ENCODE measurements at regions not wholly inside any gene's neighbourhood (a gene's known extent, or its start where the extent isn't known, plus 50 kb on each side); places are given as distances from the start of the nearest gene placed in this dataset.

DNA sequence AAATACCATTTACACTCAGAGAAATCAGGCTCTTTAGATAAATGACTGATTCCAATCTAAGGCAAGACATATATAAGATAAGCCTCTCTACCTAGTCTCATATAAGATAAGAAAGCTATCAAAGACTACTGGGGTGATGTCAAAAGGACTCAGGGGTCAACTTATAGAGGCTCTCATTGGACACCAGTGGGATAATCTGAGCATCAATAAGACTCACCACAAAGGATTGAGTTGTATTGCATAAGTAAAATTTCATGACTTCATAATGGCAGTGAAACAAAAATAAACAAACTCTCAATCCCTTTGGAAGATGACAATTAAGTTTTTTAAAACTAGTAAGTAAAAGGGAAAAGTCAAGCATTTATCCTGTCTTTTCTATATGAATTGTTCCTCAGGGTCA is 317.8 kb downstream of the SHQ1 start:
- Histone ChIP-seq H3K4me1 (ENCODE audit: control insufficient read depth in 1 of 2, insufficient read depth in 2 of 2, low read depth in 1 of 2, low read length in 1 of 2) (no peaks in the 10 kb centered on the region), H3K9me2 (no peaks in the 10 kb centered on the region), H3K4me2 (no peak overlapping the region), H2AFZ (ENCODE audit: low read depth) (no peak overlapping the region), H3K9ac (no peak overlapping the region), H3K27ac (ENCODE audit: low read depth in 2 of 2, low read length in 1 of 2) (no peak overlapping the region), H3K79me2 (ENCODE audit: insufficient read depth) (no peaks in the 10 kb centered on the region), H3K9me3 (no peaks in the 10 kb centered on the region), H3F3A (replicated peaks; ENCODE audit: insufficient read depth) (no peaks in the 10 kb centered on the region), H4K20me1 (ENCODE audit: insufficient read depth) (no peaks in the 10 kb centered on the region), H3K36me3 (replicated peaks in 1 of 2; ENCODE audit: control insufficient read depth in 1 of 2, insufficient read depth in 2 of 2, low read length in 1 of 2) (no peaks in the 10 kb centered on the region), H3K4me3 (ENCODE audit: low read depth in 2 of 2, low read length in 1 of 2) (no peak overlapping the region), H3K27me3 (ENCODE audit: insufficient read depth) (no peaks in the 10 kb centered on the region; the same call in 1 of the 2 replicates)
- TF ChIP-seq SIN3A (IDR thresholded peaks at IDR 0.05; ENCODE audit: borderline replicate concordance, low read depth, low read length) (no peak), FOXJ3 (CRISPR knock-in tag; IDR thresholded peaks at IDR 0.05) (no peak), RCOR1 (IDR thresholded peaks at IDR 0.05; ENCODE audit: low read length) (no peak), CHD2 (IDR thresholded peaks at IDR 0.05; ENCODE audit: low read length, partially characterized antibody) (no peak), NFIC (IDR thresholded peaks at IDR 0.05; ENCODE audit: borderline replicate concordance) (no peak), MEF2A (IDR thresholded peaks at IDR 0.05; ENCODE audit: borderline replicate concordance, low read depth) (no peak), GATA2 (CRISPR knock-in tag; IDR thresholded peaks at IDR 0.05) (no peak), FOXM1 (IDR thresholded peaks at IDR 0.05; ENCODE audit: low read depth) (no peak), REST (IDR thresholded peaks at IDR 0.05; ENCODE audit: low read depth, low read length) (no peak), ZBTB33 (IDR thresholded peaks at IDR 0.05; ENCODE audit: borderline replicate concordance, low read depth) (no peak), EZH2phosphoT487 (IDR thresholded peaks at IDR 0.05; ENCODE audit: borderline replicate concordance, low read depth) (no peak), SMC3 (IDR thresholded peaks at IDR 0.05; ENCODE audit: low read depth, low read length) (no peak), TCF12 (IDR thresholded peaks at IDR 0.05) (no peak)
- TF ChIP-seq, protein P1, sequence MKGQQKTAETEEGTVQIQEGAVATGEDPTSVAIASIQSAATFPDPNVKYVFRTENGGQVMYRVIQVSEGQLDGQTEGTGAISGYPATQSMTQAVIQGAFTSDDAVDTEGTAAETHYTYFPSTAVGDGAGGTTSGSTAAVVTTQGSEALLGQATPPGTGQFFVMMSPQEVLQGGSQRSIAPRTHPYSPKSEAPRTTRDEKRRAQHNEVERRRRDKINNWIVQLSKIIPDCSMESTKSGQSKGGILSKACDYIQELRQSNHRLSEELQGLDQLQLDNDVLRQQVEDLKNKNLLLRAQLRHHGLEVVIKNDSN (IDR thresholded peaks at IDR 0.05; ENCODE audit: borderline replicate concordance, low read depth): no peak
- TF ChIP-seq, protein P2, sequence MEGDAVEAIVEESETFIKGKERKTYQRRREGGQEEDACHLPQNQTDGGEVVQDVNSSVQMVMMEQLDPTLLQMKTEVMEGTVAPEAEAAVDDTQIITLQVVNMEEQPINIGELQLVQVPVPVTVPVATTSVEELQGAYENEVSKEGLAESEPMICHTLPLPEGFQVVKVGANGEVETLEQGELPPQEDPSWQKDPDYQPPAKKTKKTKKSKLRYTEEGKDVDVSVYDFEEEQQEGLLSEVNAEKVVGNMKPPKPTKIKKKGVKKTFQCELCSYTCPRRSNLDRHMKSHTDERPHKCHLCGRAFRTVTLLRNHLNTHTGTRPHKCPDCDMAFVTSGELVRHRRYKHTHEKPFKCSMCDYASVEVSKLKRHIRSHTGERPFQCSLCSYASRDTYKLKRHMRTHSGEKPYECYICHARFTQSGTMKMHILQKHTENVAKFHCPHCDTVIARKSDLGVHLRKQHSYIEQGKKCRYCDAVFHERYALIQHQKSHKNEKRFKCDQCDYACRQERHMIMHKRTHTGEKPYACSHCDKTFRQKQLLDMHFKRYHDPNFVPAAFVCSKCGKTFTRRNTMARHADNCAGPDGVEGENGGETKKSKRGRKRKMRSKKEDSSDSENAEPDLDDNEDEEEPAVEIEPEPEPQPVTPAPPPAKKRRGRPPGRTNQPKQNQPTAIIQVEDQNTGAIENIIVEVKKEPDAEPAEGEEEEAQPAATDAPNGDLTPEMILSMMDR (IDR thresholded peaks at IDR 0.05): no peak
- ChIA-PET CTCF (no interaction called here), POLR2A (no interaction called here)
- DNase-seq: no peak
